ENCODE measurements at regions not wholly inside any gene's neighbourhood (a gene's known extent, or its start where the extent isn't known, plus 50 kb on each side); places are given as distances from the start of the nearest gene placed in this dataset.

GRCh38 chr6:1024161-1024560 lies 287.7 kb upstream of the FOXQ1 start:
- Mint-ChIP-seq H3K27me3 (peaks cover 3% of the 10 kb centered on the region), H3K9me3 (peaks cover 4% of the 10 kb centered on the region), H3K4me3 (no peak overlapping the region), H3K36me3 (ENCODE audit: low read depth) (no peaks in the 10 kb centered on the region), H3K4me1 (no peaks in the 10 kb centered on the region), H3K27ac (no peak overlapping the region)
- intact Hi-C loops (cut with micrococcal nuclease), result no loop called here
- DNase-seq, result no peak

- no peaks in the 10 kb centered on the region for H3K36me3 Mint-ChIP-seq (ENCODE audit: low read depth)
- H3K27me3 Mint-ChIP-seq, result peaks cover 3% of the 10 kb centered on the region
- intact Hi-C loops (cut with micrococcal nuclease), result no loop called here
- no peak overlapping the region for H3K27ac Mint-ChIP-seq
- peaks cover 4% of the 10 kb centered on the region for H3K9me3 Mint-ChIP-seq
- no peak for DNase-seq
- H3K4me3 Mint-ChIP-seq, result no peak overlapping the region
- no peaks in the 10 kb centered on the region for H3K4me1 Mint-ChIP-seq
These were observed 288.7 kb upstream of the FOXQ1 start for GRCh38 chr6:1023229-1023628.

DNA sequence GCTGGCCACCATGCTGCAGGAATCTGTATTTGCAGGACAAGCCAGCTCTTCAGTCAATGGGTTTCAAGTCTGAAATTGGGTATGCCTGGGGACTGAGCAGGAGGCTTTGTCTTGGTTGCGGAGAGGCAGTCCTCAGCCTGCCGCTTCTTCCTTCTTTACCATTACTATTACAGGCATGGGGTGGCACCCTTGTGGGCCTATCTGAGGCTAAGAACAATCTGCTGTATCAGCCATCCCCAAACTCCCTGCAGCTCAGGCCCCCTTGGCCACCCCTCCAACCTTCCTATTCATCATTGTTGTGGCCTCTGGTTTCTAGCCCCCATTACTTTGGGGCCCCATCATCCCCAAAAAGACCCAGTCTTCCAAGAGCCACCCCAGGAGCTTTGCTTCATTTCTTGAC lies 289.2 kb upstream of the FOXQ1 start:
- Mint-ChIP-seq H3K9me3 (peaks cover 4% of the 10 kb centered on the region), H3K27me3 (peaks cover 3% of the 10 kb centered on the region), H3K36me3 (ENCODE audit: low read depth) (no peaks in the 10 kb centered on the region), H3K4me1 (no peaks in the 10 kb centered on the region), H3K27ac (no peak overlapping the region), H3K4me3 (no peak overlapping the region)
- DNase-seq, result no peak
- intact Hi-C loops (cut with micrococcal nuclease), result no loop called here

- DNase-seq, result no peak
- no peaks in the 10 kb centered on the region for H3K4me1 Mint-ChIP-seq
- H3K4me3 Mint-ChIP-seq, result no peak overlapping the region
- H3K27ac Mint-ChIP-seq, result no peak overlapping the region
- H3K27me3 Mint-ChIP-seq, result no peaks in the 10 kb centered on the region
- peaks cover 4% of the 10 kb centered on the region for H3K9me3 Mint-ChIP-seq
- no peaks in the 10 kb centered on the region for H3K36me3 Mint-ChIP-seq (ENCODE audit: low read depth)
- intact Hi-C loops (cut with micrococcal nuclease), result no loop called here
These were observed 291.1 kb upstream of the FOXQ1 start for GRCh38 chr6:1020837-1021236.

DNA sequence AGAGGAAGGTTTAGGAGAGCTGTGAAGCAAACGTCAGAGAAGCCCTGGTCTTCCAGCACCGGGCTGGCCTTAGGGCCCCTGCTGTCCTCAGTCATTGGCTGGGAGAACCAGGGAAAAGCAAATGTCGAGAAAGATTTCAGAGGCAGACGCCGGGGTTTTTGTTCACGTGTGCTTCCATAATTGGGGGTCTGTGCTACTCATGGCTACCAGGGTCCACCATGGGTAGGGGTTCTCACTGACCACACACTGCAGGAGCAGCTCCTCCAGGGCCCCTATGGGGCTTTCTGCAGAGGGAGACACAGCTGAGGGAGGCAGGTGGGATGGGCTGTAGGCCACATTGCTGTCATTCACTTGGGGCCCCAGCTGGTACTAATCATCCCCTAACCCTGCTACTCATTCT lies 291.8 kb upstream of the FOXQ1 start:
- DNase-seq, result no peak
- Mint-ChIP-seq H3K27ac (no peak overlapping the region), H3K4me3 (no peak overlapping the region), H3K27me3 (no peaks in the 10 kb centered on the region), H3K9me3 (peaks cover 4% of the 10 kb centered on the region), H3K36me3 (ENCODE audit: low read depth) (no peaks in the 10 kb centered on the region), H3K4me1 (no peaks in the 10 kb centered on the region)
- intact Hi-C loops (cut with micrococcal nuclease), result no loop called here

GRCh38 chr6:1018041-1018440 lies 293.9 kb upstream of the FOXQ1 start:
- no peak overlapping the region for H3K27ac Mint-ChIP-seq
- H3K9me3 Mint-ChIP-seq, result peaks cover 4% of the 10 kb centered on the region
- H3K36me3 Mint-ChIP-seq (ENCODE audit: low read depth), result no peaks in the 10 kb centered on the region
- intact Hi-C loops (cut with micrococcal nuclease), result no loop called here
- H3K4me3 Mint-ChIP-seq, result no peak overlapping the region
- no peaks in the 10 kb centered on the region for H3K4me1 Mint-ChIP-seq
- no peak for DNase-seq
- H3K27me3 Mint-ChIP-seq, result peaks cover 5% of the 10 kb centered on the region

- intact Hi-C loops (cut with micrococcal nuclease), result no loop called here
- Mint-ChIP-seq H3K36me3 (ENCODE audit: low read depth) (no peaks in the 10 kb centered on the region), H3K27ac (no peak overlapping the region), H3K27me3 (peaks cover 5% of the 10 kb centered on the region), H3K9me3 (peaks cover 1% of the 10 kb centered on the region), H3K4me1 (no peaks in the 10 kb centered on the region), H3K4me3 (no peak overlapping the region)
- no peak for DNase-seq
These were observed 295.3 kb upstream of the FOXQ1 start for GRCh38 chr6:1016329-1017302.

- Mint-ChIP-seq H3K4me1 (no peaks in the 10 kb centered on the region), H3K4me3 (no peak overlapping the region), H3K36me3 (ENCODE audit: low read depth) (no peaks in the 10 kb centered on the region), H3K9me3 (no peaks in the 10 kb centered on the region), H3K27ac (no peak overlapping the region), H3K27me3 (peaks cover 5% of the 10 kb centered on the region)
- intact Hi-C loops (cut with micrococcal nuclease), result no loop called here
- DNase-seq, result no peak
These were observed 296.1 kb upstream of the FOXQ1 start for GRCh38 chr6:1015825-1016224.

DNA sequence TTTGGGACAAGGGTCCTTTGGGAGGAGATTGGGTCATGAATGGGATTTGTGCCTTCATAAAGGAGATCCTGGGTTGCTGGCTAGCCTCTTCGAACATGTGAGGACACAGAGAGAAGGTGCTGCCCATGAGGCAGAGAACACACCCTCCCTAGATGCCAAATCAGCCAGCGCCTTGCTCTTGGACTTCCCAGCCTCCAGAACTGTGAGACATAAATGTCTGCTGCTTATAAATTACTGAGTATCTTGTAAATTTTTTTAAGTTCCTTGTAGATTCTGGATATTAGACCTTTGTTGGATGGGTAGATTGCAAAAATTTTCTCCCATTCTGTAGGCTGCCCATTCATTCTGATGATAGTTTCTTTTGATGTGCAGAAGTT lies 297.5 kb upstream of the FOXQ1 start:
- Mint-ChIP-seq H3K36me3 (ENCODE audit: low read depth) (no peaks in the 10 kb centered on the region), H3K4me3 (no peak overlapping the region), H3K9me3 (no peaks in the 10 kb centered on the region), H3K27me3 (peaks cover 5% of the 10 kb centered on the region), H3K27ac (no peak overlapping the region), H3K4me1 (no peaks in the 10 kb centered on the region)
- DNase-seq, result no peak
- intact Hi-C loops (cut with micrococcal nuclease), result no loop called here

DNA sequence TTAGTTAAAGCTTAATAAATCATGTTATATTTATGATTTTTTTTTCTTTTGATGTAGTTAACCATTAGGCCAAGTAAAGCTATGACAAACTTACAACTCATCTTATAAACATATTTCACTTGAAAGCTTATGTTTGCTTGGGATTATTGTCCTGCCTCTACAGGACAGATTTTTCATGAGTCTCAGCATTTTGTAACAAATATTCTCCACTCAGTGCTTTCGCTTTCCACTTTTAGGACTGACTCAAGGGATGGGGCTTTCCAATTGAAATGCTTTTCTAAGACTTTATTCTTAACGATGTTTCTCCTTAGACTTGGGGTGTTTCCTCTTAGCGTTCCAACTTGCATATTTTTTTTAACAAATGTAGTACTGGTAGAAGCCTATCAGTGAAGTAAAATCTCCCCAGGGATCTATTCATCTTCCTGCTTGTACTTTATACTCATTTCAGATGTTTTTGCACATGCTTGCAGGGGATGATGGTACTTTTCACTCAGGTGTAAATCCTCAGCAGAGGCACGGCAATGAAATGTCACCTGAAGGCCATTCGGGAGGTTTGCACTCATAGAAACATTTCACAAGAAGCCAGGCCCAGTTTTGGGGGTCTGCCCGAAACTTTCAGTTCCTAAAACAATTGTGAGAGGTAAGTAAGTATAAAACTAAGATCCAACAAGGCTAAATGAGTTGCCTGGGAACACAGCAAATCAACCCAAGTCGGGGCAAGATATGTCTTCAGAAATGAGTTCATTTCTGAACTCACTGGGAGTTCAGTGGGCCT lies 298.1 kb upstream of the FOXQ1 start:
- H3K4me3 Mint-ChIP-seq, result no peak overlapping the region

GRCh38 chr6:1009103-1009502 lies 302.8 kb upstream of the FOXQ1 start:
- Mint-ChIP-seq H3K27me3 (peaks cover 5% of the 10 kb centered on the region), H3K36me3 (ENCODE audit: low read depth) (no peaks in the 10 kb centered on the region), H3K9me3 (no peaks in the 10 kb centered on the region), H3K4me3 (no peak overlapping the region), H3K4me1 (no peaks in the 10 kb centered on the region), H3K27ac (no peak overlapping the region)
- peak; percentile 3 for DNase-seq
- intact Hi-C loops (cut with micrococcal nuclease), result no loop called here

More for the DNA sequence above, 298.1 kb upstream of the FOXQ1 start:
- Mint-ChIP-seq H3K36me3 (ENCODE audit: low read depth) (no peaks in the 10 kb centered on the region), H3K9me3 (no peaks in the 10 kb centered on the region), H3K4me1 (no peaks in the 10 kb centered on the region), H3K27ac (no peak overlapping the region), H3K27me3 (peaks cover 5% of the 10 kb centered on the region)
- DNase-seq, result no peak
- intact Hi-C loops (cut with micrococcal nuclease), result no loop called here

DNA sequence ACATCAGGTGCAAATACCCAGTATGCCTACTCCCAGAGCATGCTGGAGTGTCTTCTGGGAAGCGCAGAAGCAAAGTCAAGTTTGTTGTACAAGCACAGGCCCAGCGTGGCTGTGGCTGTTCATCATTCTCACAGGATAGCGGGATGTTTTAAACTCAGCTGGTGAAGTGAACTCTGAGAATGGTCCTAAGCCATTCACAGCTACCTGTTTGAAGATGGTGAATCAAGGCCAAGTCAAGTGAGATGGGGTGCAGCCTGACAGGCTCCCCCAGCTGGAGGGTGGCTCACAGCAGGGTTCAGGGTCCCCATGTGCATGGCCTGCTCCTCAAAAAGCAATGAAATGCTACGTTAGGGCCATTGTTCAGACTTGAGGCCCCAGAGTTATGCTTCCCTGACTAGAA lies 304.7 kb upstream of the FOXQ1 start:
- no peak overlapping the region for H3K4me3 Mint-ChIP-seq
- no peaks in the 10 kb centered on the region for H3K9me3 Mint-ChIP-seq
- intact Hi-C loops (cut with micrococcal nuclease), result no loop called here
- no peaks in the 10 kb centered on the region for H3K36me3 Mint-ChIP-seq (ENCODE audit: low read depth)
- no peak overlapping the region for H3K27ac Mint-ChIP-seq
- H3K4me1 Mint-ChIP-seq, result no peaks in the 10 kb centered on the region
- peaks cover 2% of the 10 kb centered on the region for H3K27me3 Mint-ChIP-seq
- DNase-seq, result no peak

DNA sequence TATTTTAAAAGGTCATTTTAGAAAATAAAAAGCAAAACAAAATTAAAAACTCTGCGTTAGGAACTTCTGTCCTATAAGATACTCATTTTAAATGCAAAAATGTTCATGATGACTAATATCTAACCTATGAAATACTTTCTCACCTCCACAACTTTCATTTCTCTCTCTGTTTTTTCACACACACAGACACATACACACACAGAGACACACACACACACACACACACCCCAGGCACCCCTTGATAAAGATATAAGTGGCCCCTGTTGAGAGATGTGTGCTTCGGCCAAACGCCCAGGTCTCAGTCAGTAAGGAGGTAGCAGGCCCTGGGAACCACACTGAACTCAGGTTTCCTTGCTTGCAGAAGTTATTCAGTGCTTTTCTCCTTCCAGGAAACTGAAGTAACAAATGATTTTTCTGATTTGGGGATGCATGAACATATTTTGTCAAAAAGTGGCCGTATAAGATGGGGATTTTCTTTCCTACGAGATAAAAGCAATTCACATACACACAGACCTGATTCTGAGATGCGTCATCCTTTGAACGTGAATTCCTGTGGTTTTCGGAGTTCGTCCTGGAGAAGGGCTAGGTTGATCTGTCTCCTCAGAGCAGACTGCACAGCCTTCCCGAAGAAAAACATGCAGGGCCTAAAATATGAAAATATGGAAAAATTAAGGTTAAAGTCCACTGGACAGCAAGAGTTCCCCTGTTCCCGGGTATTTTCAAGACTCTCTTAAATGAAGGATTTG lies 306.8 kb upstream of the FOXQ1 start:
- Mint-ChIP-seq H3K4me1 (no peaks in the 10 kb centered on the region), H3K27ac (no peak overlapping the region), H3K9me3 (no peaks in the 10 kb centered on the region), H3K4me3 (no peak overlapping the region), H3K27me3 (peaks cover 2% of the 10 kb centered on the region), H3K36me3 (ENCODE audit: low read depth) (no peaks in the 10 kb centered on the region)
- intact Hi-C loops (cut with micrococcal nuclease), result no loop called here
- no peak for DNase-seq

Data from activated CD4-positive, alpha-beta T cell treated with anti-CD3 and anti-CD28 coated beads, Interleukin-2, amount 10 ng/mL, durations not matched to agents 24 days and 14 days (primary cell).